Retinal pigment epithelial cell (primary cell): ENCODE measurements at regions not wholly inside any gene's neighbourhood (a gene's known extent, or its start where the extent isn't known, plus 50 kb on each side); places are given as distances from the start of the nearest gene placed in this dataset.

ENCODE experiments used
- DNase-seq: peaks from one replicate; pipeline ENCODE4 v3.0.0-alpha.2; 2010; ENCODE audit warnings: low read depth
- H3K4me3 ChIP-seq: 2 replicates; pipeline ENCODE4 v1.5.1; 2011; ENCODE audit warnings: mild to moderate bottlenecking, low read length, control low read depth, moderate library complexity
- CTCF ChIP-seq: conservative IDR thresholded peaks from 2 replicates; pipeline ENCODE4 v1.5.1; 2011; ENCODE audit warnings: low read depth, low read length, control low read depth, inconsistent platforms

DNA sequence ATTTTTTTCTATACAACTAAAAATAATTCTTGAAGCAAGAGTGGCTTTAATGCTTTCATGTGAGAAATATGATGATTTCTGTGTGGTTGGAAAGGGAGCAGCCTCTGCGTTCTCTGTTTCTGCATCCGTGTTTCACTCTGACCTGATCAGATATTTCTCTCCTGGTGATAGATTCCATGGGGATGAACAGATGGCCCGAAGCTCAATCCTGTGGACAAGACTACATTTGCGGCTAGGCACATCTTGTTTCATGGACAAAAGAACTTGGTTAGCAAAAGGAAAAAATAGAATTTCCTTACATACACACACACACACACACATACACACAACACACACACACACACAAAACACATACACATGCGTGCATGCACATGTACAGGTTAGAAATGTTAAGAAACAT is 218.2 kb upstream of the ADAMTS16 start:
- DNase-seq = no peak
- no peak for TF ChIP-seq CTCF
- H3K4me3 ChIP-seq = no peak overlapping the region

- TF ChIP-seq CTCF = no peak
- no peak for DNase-seq
- H3K4me3 ChIP-seq = no peak overlapping the region
Observed at GRCh38 chr5:4924577-4924976, 215.6 kb upstream of the ADAMTS16 start.

DNA sequence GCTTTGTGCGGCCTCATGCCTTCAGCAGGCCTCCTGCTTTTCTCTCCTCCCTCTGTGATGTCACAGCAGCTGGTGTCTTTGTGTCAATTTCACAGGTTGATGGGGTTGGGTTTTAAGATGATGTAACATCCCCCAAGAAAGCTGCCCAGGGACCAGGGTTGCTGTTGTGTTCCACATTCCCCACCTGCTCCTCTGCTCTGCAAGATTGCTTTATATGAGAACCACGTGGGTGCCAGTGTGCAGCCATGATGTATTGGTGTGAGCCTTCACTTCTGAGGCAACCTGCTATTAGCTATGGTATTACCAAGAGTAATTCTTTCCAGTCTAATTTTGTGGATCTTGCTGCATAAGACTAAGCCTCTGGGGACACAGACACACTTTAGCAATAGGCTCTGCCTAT is 213.0 kb upstream of the ADAMTS16 start:
- DNase-seq = no peak
- H3K4me3 ChIP-seq = no peak overlapping the region
- no peak for TF ChIP-seq CTCF

DNA sequence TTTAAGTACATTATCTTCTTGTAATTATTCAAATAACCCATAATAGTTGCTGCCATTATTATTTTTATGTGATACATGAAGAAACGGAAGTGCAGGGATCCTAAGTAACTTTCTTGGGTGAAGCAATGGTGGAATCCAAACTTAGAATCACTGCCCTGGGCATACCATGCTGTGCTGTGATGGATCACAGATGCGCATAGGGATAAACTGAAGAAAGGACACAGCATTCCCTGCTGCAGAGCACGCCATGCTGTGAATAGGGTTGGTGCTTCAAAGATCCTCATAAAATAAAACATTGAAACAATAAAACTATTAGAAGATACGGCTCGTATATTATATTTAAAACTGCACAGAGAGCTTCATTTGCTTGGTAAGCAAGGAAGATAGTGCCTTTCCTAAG is 211.7 kb upstream of the ADAMTS16 start:
- DNase-seq = no peak
- no peak for TF ChIP-seq CTCF
- H3K4me3 ChIP-seq = no peak overlapping the region

DNA sequence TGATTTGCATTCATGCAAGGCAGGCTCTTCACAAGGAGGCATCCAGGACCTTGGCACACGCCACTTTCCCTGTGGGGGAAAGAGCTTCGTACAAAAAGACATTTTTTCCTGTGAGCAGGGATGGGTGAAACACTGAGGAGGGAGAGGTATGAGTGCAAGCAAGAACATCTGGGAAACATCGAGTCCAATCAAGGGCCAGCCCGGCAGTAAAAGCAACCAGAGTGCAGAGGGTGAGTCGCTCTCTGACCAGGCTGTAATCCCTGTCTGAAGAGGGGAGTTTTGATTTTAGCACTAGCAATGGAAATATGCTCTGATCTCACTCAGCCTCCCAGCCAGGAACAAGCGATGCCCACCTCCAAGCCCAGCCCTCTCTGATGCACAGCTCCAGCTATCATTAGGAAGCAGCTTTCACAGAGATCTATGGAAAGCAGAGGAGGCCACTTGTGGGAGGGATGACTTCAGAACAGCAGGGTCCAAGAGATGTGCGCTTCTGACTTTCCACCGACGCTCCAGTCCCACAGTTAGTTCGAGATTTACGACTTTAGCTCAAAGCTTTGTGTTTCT is 211.0 kb upstream of the ADAMTS16 start:
- no peak for DNase-seq
- no peak overlapping the region for H3K4me3 ChIP-seq
- no peak for TF ChIP-seq CTCF

GRCh38 chr5:4939042-4939781 is 200.9 kb upstream of the ADAMTS16 start:
- TF ChIP-seq CTCF = no peak
- DNase-seq = no peak
- H3K4me3 ChIP-seq = no peak overlapping the region

- no peak overlapping the region for H3K4me3 ChIP-seq
- no peak for TF ChIP-seq CTCF
- DNase-seq = no peak
Observed at GRCh38 chr5:4941161-4941560, 199.0 kb upstream of the ADAMTS16 start.
